ENCODE measurements at regions not wholly inside any gene's neighbourhood (a gene's known extent, or its start where the extent isn't known, plus 50 kb on each side); places are given as distances from the start of the nearest gene placed in this dataset.

- TF ChIP-seq, protein P1, sequence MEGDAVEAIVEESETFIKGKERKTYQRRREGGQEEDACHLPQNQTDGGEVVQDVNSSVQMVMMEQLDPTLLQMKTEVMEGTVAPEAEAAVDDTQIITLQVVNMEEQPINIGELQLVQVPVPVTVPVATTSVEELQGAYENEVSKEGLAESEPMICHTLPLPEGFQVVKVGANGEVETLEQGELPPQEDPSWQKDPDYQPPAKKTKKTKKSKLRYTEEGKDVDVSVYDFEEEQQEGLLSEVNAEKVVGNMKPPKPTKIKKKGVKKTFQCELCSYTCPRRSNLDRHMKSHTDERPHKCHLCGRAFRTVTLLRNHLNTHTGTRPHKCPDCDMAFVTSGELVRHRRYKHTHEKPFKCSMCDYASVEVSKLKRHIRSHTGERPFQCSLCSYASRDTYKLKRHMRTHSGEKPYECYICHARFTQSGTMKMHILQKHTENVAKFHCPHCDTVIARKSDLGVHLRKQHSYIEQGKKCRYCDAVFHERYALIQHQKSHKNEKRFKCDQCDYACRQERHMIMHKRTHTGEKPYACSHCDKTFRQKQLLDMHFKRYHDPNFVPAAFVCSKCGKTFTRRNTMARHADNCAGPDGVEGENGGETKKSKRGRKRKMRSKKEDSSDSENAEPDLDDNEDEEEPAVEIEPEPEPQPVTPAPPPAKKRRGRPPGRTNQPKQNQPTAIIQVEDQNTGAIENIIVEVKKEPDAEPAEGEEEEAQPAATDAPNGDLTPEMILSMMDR (IDR thresholded peaks at IDR 0.05) = peak in 4 of 6 experiments; percentile 44 to 69 (median 52)
- no peak for TF ChIP-seq POLR2A (IDR thresholded peaks at IDR 0.05)
These were observed 278.4 kb upstream of the SPRED2 start for GRCh38 chr2:65710779-65711295.
